H1 (cell line): ENCODE measurements at regions not wholly inside any gene's neighbourhood (a gene's known extent, or its start where the extent isn't known, plus 50 kb on each side); places are given as distances from the start of the nearest gene placed in this dataset.

Source experiments
- JUND ChIP-seq: IDR thresholded peaks from 2 replicates; pipeline ENCODE4 v1.6.1; 2011; ENCODE audit warnings: mild to moderate bottlenecking, improper control_type of control experiment, low read length
- RFX5 ChIP-seq: IDR thresholded peaks from 2 replicates; pipeline ENCODE4 v1.6.1; 2011; ENCODE audit warnings: low read depth, low read length, improper control_type of control experiment, borderline replicate concordance
- SAP30 ChIP-seq: fragments of 300-600 bp; sonication (generic); IDR thresholded peaks from 2 replicates; pipeline ENCODE4 v1.7.1; 2012; ENCODE audit warnings: low read length, moderate library complexity, mild to moderate bottlenecking, inconsistent platforms; ENCODE audit not compliant: insufficient read depth, insufficient replicate concordance
- TF ChIP-seq, protein P1 (sequence below): fragments of 300-600 bp; sonication (generic); IDR thresholded peaks from 2 replicates; pipeline ENCODE4 v1.7.1; 2012; ENCODE audit warnings: low read length, moderate library complexity, mild to moderate bottlenecking, inconsistent platforms; ENCODE audit not compliant: insufficient replicate concordance

GRCh38 chr10:130567011-130567410 is 430.8 kb downstream of the GLRX3 start (continued):
- TF ChIP-seq, protein P1, sequence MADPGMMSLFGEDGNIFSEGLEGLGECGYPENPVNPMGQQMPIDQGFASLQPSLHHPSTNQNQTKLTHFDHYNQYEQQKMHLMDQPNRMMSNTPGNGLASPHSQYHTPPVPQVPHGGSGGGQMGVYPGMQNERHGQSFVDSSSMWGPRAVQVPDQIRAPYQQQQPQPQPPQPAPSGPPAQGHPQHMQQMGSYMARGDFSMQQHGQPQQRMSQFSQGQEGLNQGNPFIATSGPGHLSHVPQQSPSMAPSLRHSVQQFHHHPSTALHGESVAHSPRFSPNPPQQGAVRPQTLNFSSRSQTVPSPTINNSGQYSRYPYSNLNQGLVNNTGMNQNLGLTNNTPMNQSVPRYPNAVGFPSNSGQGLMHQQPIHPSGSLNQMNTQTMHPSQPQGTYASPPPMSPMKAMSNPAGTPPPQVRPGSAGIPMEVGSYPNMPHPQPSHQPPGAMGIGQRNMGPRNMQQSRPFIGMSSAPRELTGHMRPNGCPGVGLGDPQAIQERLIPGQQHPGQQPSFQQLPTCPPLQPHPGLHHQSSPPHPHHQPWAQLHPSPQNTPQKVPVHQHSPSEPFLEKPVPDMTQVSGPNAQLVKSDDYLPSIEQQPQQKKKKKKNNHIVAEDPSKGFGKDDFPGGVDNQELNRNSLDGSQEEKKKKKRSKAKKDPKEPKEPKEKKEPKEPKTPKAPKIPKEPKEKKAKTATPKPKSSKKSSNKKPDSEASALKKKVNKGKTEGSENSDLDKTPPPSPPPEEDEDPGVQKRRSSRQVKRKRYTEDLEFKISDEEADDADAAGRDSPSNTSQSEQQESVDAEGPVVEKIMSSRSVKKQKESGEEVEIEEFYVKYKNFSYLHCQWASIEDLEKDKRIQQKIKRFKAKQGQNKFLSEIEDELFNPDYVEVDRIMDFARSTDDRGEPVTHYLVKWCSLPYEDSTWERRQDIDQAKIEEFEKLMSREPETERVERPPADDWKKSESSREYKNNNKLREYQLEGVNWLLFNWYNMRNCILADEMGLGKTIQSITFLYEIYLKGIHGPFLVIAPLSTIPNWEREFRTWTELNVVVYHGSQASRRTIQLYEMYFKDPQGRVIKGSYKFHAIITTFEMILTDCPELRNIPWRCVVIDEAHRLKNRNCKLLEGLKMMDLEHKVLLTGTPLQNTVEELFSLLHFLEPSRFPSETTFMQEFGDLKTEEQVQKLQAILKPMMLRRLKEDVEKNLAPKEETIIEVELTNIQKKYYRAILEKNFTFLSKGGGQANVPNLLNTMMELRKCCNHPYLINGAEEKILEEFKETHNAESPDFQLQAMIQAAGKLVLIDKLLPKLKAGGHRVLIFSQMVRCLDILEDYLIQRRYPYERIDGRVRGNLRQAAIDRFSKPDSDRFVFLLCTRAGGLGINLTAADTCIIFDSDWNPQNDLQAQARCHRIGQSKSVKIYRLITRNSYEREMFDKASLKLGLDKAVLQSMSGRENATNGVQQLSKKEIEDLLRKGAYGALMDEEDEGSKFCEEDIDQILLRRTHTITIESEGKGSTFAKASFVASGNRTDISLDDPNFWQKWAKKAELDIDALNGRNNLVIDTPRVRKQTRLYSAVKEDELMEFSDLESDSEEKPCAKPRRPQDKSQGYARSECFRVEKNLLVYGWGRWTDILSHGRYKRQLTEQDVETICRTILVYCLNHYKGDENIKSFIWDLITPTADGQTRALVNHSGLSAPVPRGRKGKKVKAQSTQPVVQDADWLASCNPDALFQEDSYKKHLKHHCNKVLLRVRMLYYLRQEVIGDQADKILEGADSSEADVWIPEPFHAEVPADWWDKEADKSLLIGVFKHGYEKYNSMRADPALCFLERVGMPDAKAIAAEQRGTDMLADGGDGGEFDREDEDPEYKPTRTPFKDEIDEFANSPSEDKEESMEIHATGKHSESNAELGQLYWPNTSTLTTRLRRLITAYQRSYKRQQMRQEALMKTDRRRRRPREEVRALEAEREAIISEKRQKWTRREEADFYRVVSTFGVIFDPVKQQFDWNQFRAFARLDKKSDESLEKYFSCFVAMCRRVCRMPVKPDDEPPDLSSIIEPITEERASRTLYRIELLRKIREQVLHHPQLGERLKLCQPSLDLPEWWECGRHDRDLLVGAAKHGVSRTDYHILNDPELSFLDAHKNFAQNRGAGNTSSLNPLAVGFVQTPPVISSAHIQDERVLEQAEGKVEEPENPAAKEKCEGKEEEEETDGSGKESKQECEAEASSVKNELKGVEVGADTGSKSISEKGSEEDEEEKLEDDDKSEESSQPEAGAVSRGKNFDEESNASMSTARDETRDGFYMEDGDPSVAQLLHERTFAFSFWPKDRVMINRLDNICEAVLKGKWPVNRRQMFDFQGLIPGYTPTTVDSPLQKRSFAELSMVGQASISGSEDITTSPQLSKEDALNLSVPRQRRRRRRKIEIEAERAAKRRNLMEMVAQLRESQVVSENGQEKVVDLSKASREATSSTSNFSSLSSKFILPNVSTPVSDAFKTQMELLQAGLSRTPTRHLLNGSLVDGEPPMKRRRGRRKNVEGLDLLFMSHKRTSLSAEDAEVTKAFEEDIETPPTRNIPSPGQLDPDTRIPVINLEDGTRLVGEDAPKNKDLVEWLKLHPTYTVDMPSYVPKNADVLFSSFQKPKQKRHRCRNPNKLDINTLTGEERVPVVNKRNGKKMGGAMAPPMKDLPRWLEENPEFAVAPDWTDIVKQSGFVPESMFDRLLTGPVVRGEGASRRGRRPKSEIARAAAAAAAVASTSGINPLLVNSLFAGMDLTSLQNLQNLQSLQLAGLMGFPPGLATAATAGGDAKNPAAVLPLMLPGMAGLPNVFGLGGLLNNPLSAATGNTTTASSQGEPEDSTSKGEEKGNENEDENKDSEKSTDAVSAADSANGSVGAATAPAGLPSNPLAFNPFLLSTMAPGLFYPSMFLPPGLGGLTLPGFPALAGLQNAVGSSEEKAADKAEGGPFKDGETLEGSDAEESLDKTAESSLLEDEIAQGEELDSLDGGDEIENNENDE, result no peak
- TF ChIP-seq JUND, result no peak
- no peak for TF ChIP-seq SAP30
- TF ChIP-seq RFX5, result no peak
